Stimulated activated naive CD8-positive, alpha-beta T cell treated with anti-CD3 and anti-CD28 coated beads, Interleukin-15, amount 100 ng/mL, for 72 hours (primary cell): ENCODE measurements at regions not wholly inside any gene's neighbourhood (a gene's known extent, or its start where the extent isn't known, plus 50 kb on each side); places are given as distances from the start of the nearest gene placed in this dataset.
A peak's percentile ranks its signal among the peaks of the same experiment; 100 is the strongest.

ENCODE experiments used
- ATAC-seq: fragments of 150-1000 bp; cut with Tn5 transposase; 2 replicates; pipeline ENCODE4 v1.10.0; 2021; ENCODE audit warnings: mild to moderate bottlenecking, moderate library complexity
- DNase-seq, 2 donors: peaks; one replicate each; pipeline ENCODE4 v3.0.0; 2021 to 2022
- H3K27ac Mint-ChIP-seq, 2 donors: one replicate each; pipeline ENCODE4 v1.8.0; 2022; ENCODE audit warnings: mild to moderate bottlenecking in 2 of 2, mixed read lengths in 2 of 2, moderate library complexity in 2 of 2
- H3K27me3 Mint-ChIP-seq: one replicate; pipeline ENCODE4 v1.8.0; 2022; ENCODE audit warnings: mixed read lengths
- H3K4me1 Mint-ChIP-seq: one replicate; pipeline ENCODE4 v1.8.0; 2022; ENCODE audit warnings: mild to moderate bottlenecking, mixed read lengths
- H3K4me3 Mint-ChIP-seq, 2 donors: one replicate each; pipeline ENCODE4 v1.8.0; 2022; ENCODE audit warnings: mild to moderate bottlenecking in 2 of 2, mixed read lengths in 2 of 2, moderate library complexity in 1 of 2
- H3K9me3 Mint-ChIP-seq, 2 donors: one replicate each; pipeline ENCODE4 v1.8.0; 2022; ENCODE audit warnings: mixed read lengths in 2 of 2

- Mint-ChIP-seq H3K27ac (peak overlapping the region in 1 of 2 donors; percentile 59), H3K4me3 (no peak overlapping the region), H3K9me3 (peaks cover 23 to 27% of the 10 kb centered on the region in 2 donors), H3K4me1 (no peaks in the 10 kb centered on the region), H3K27me3 (no peaks in the 10 kb centered on the region)
- DNase-seq (no peak), ATAC-seq (no peak)
Measured at GRCh38 chr1:103854279-103854678, 104.6 kb downstream of the AMY1C start.

GRCh38 chr1:103859721-103860120, 110.0 kb downstream of the AMY1C start:
- no peaks in the 10 kb centered on the region for H3K4me1 Mint-ChIP-seq
- no peaks in the 10 kb centered on the region for H3K27me3 Mint-ChIP-seq
- no peak overlapping the region for H3K27ac Mint-ChIP-seq
- no peak overlapping the region for H3K4me3 Mint-ChIP-seq
- DNase-seq: no peak
- ATAC-seq: no peak
- H3K9me3 Mint-ChIP-seq: peaks cover 12 to 29% of the 10 kb centered on the region in 2 donors

- Mint-ChIP-seq H3K27me3 (no peaks in the 10 kb centered on the region), H3K27ac (no peak overlapping the region), H3K4me1 (no peaks in the 10 kb centered on the region), H3K4me3 (no peak overlapping the region), H3K9me3 (peaks cover 16 to 27% of the 10 kb centered on the region in 2 donors)
- DNase-seq (no peak), ATAC-seq (no peak)
Measured at GRCh38 chr1:103898576-103899345, 149.1 kb downstream of the AMY1C start.

- no peak overlapping the region for H3K4me3 Mint-ChIP-seq
- no peaks in the 10 kb centered on the region for H3K4me1 Mint-ChIP-seq
- no peak for DNase-seq
- ATAC-seq: no peak
- no peak overlapping the region for H3K27ac Mint-ChIP-seq
- no peaks in the 10 kb centered on the region for H3K27me3 Mint-ChIP-seq
- peaks cover 19 to 24% of the 10 kb centered on the region in 2 donors for H3K9me3 Mint-ChIP-seq
Measured at GRCh38 chr1:103900005-103900404, 150.3 kb downstream of the AMY1C start.

- no peak for DNase-seq
- no peak for ATAC-seq
- H3K4me1 Mint-ChIP-seq: no peaks in the 10 kb centered on the region
Measured at GRCh38 chr1:103901072-103901471, 151.4 kb downstream of the AMY1C start.

GRCh38 chr1:103905363-103905762, 155.7 kb downstream of the AMY1C start:
- Mint-ChIP-seq H3K27ac (no peak overlapping the region), H3K4me1 (no peaks in the 10 kb centered on the region), H3K9me3 (peaks cover 17 to 28% of the 10 kb centered on the region in 2 donors), H3K27me3 (no peaks in the 10 kb centered on the region), H3K4me3 (no peak overlapping the region)
- ATAC-seq: no peak
- DNase-seq: no peak

More at GRCh38 chr1:103901072-103901471, 151.4 kb downstream of the AMY1C start:
- Mint-ChIP-seq H3K27me3 (no peaks in the 10 kb centered on the region), H3K27ac (no peak overlapping the region), H3K9me3 (peaks cover 19 to 24% of the 10 kb centered on the region in 2 donors), H3K4me3 (no peak overlapping the region)

GRCh38 chr1:103911450-103911849, 161.8 kb downstream of the AMY1C start:
- no peak for DNase-seq
- Mint-ChIP-seq H3K27ac (no peak overlapping the region), H3K4me3 (no peak overlapping the region), H3K9me3 (peaks cover 9 to 12% of the 10 kb centered on the region in 2 donors), H3K27me3 (no peaks in the 10 kb centered on the region), H3K4me1 (no peaks in the 10 kb centered on the region)
- no peak for ATAC-seq

GRCh38 chr1:103917795-103918194, 168.1 kb downstream of the AMY1C start:
- Mint-ChIP-seq H3K4me3 (no peak overlapping the region), H3K9me3 (peaks cover 5 to 19% of the 10 kb centered on the region in 2 donors), H3K27ac (no peak overlapping the region), H3K4me1 (no peaks in the 10 kb centered on the region), H3K27me3 (no peaks in the 10 kb centered on the region)
- ATAC-seq (no peak), DNase-seq (no peak)

- ATAC-seq (no peak), DNase-seq (no peak)
- H3K27ac Mint-ChIP-seq: no peak overlapping the region
- H3K27me3 Mint-ChIP-seq: no peaks in the 10 kb centered on the region
- peaks cover 5 to 16% of the 10 kb centered on the region in 2 donors for H3K9me3 Mint-ChIP-seq
- H3K4me3 Mint-ChIP-seq: no peak overlapping the region
- H3K4me1 Mint-ChIP-seq: no peaks in the 10 kb centered on the region
Measured at GRCh38 chr1:103931891-103932290, 182.2 kb downstream of the AMY1C start.

- ATAC-seq: no peak
- Mint-ChIP-seq H3K4me1 (no peaks in the 10 kb centered on the region), H3K27ac (no peak overlapping the region), H3K4me3 (no peak overlapping the region), H3K27me3 (no peaks in the 10 kb centered on the region), H3K9me3 (peaks cover 2 to 7% of the 10 kb centered on the region in 2 donors)
- DNase-seq: no peak
Measured at GRCh38 chr1:103937763-103938357, 188.2 kb downstream of the AMY1C start.

- Mint-ChIP-seq H3K4me3 (no peak overlapping the region), H3K27me3 (no peaks in the 10 kb centered on the region), H3K9me3 (peaks cover 0 to 9% of the 10 kb centered on the region in 2 donors), H3K4me1 (no peaks in the 10 kb centered on the region), H3K27ac (no peak overlapping the region)
- ATAC-seq (no peak), DNase-seq (no peak)
Measured at GRCh38 chr1:103941086-103941485, 191.4 kb downstream of the AMY1C start.

GRCh38 chr1:103942029-103942428, 192.3 kb downstream of the AMY1C start:
- H3K4me3 Mint-ChIP-seq: no peak overlapping the region
- ATAC-seq (no peak), DNase-seq (no peak)
- peaks cover 0 to 9% of the 10 kb centered on the region in 2 donors for H3K9me3 Mint-ChIP-seq
- H3K4me1 Mint-ChIP-seq: no peaks in the 10 kb centered on the region
- no peak overlapping the region for H3K27ac Mint-ChIP-seq
- H3K27me3 Mint-ChIP-seq: no peaks in the 10 kb centered on the region

- DNase-seq: no peak
- H3K4me3 Mint-ChIP-seq: no peak overlapping the region
- peaks cover 0 to 4% of the 10 kb centered on the region in 2 donors for H3K9me3 Mint-ChIP-seq
- no peak for ATAC-seq
- H3K27me3 Mint-ChIP-seq: no peaks in the 10 kb centered on the region
- no peaks in the 10 kb centered on the region for H3K4me1 Mint-ChIP-seq
- H3K27ac Mint-ChIP-seq: no peak overlapping the region
Measured at GRCh38 chr1:103945774-103946173, 196.1 kb downstream of the AMY1C start.

- no peaks in the 10 kb centered on the region for H3K27me3 Mint-ChIP-seq
- H3K27ac Mint-ChIP-seq: no peak overlapping the region
- ATAC-seq (no peak), DNase-seq (no peak)
- H3K4me3 Mint-ChIP-seq: no peak overlapping the region
- peaks cover 0 to 4% of the 10 kb centered on the region in 2 donors for H3K9me3 Mint-ChIP-seq
- no peaks in the 10 kb centered on the region for H3K4me1 Mint-ChIP-seq
Measured at GRCh38 chr1:103948526-103948925, 198.8 kb downstream of the AMY1C start.

- no peak for ATAC-seq
Measured at GRCh38 chr1:103949779-103950178, 200.1 kb downstream of the AMY1C start.

GRCh38 chr1:103953386-103953785, 203.7 kb downstream of the AMY1C start:
- no peaks in the 10 kb centered on the region for H3K27me3 Mint-ChIP-seq
- no peak for ATAC-seq
- H3K27ac Mint-ChIP-seq: no peak overlapping the region
- no peak overlapping the region for H3K4me3 Mint-ChIP-seq
- no peaks in the 10 kb centered on the region for H3K4me1 Mint-ChIP-seq
- H3K9me3 Mint-ChIP-seq: no peaks in the 10 kb centered on the region
- DNase-seq: no peak

More at GRCh38 chr1:103949779-103950178, 200.1 kb downstream of the AMY1C start:
- no peak for DNase-seq
- Mint-ChIP-seq H3K4me1 (no peaks in the 10 kb centered on the region), H3K9me3 (peaks cover 0 to 4% of the 10 kb centered on the region in 2 donors), H3K4me3 (no peak overlapping the region), H3K27me3 (no peaks in the 10 kb centered on the region), H3K27ac (no peak overlapping the region)
